RCC 7860 (cell line): ENCODE measurements at regions not wholly inside any gene's neighbourhood (a gene's known extent, or its start where the extent isn't known, plus 50 kb on each side); places are given as distances from the start of the nearest gene placed in this dataset.
"Not testable (repeated sequence)": the region's sequence is repeated elsewhere in the genome, so short reads cannot be mapped to it uniquely, and the experiment has no call there.

Source experiments
- DNase-seq: peaks from one replicate; pipeline ENCODE4 v3.0.0-alpha.2; 2015; ENCODE audit warnings: low spot score
- FAIRE-seq: peaks from 2 replicates; lab custom pipeline; 2012; peaks lifted over from hg19 to GRCh38; lab: Jason Lieb, UNC

DNA sequence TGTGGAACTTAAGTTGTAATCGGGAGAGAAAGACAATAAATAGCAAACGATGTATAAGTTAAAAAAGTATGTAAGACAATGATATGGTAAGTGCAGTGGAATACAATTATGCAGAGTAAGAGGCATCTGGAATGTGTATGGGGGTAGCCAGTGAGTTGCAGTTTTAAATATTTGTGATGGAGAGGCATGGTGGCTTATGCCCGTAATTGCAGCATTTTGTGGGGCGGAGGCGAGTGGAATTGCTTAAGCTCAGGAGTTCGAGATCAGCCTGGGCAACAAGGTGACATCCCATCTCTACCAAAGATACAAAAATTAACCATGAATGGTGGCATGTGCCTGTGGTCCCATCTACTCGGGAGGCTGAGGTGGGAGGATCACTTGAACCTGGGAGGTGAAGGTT, 52.5 kb upstream of the WDFY3 start:
- DNase-seq, result no peak
- FAIRE-seq, result no peak

DNA sequence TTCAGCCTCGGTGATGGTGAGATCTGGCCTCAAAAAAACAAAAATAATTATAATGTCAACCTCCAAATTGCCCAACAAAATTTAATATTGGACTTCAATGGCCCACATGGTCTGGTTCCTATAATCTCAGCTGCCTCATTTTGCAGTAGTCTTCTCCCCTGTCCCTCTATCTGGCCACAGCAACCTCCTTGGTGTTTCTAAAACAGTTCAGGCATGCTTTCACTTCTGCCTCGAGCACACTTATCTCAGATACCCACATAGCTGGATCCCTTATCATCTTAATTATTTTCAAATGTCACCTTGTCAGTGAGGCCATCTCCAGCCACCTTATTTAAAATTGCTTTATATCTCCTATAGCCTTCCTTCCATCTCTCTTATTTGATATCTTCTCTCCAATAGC, 52.9 kb upstream of the WDFY3 start:
- DNase-seq (no peak), FAIRE-seq (no peak)

DNA sequence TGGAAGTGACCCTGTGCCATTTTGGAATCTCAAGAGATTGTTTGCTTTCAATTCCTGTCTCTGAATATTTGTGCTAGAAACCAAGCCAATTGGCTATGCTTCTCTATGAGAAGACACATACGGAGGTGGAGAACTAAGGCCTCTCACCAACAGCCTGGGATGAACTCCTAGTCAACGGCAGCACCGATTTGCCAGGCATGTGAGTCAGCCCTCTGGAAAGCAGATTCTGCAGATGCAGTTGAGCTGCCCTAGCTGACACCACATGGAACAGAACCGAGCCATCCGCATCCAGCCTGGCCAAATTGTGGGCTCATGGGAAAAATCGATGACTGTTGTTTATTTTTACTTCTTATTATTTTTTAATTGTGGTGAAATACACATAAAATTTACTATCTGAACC, 58.2 kb upstream of the WDFY3 start:
- FAIRE-seq (no peak), DNase-seq (no peak)

DNA sequence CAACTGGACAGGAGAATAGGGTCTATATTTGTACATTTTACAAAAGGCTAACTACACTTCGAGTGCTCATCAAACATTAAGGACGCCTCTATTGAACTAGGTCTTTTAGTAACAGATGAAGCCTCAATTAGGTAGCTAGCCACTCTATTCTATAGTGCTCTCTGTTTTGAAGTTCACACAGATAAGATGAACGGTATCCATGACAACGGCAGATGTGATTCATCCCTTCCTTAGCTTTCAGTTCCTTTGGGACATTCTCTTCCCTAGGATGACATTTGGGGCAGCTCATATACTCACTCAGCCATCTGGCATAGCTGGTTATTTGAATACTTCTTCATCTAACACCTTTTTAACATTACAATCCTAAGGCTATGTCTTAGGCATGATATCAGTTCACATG, 62.4 kb upstream of the WDFY3 start:
- no peak for FAIRE-seq
- no peak for DNase-seq

DNA sequence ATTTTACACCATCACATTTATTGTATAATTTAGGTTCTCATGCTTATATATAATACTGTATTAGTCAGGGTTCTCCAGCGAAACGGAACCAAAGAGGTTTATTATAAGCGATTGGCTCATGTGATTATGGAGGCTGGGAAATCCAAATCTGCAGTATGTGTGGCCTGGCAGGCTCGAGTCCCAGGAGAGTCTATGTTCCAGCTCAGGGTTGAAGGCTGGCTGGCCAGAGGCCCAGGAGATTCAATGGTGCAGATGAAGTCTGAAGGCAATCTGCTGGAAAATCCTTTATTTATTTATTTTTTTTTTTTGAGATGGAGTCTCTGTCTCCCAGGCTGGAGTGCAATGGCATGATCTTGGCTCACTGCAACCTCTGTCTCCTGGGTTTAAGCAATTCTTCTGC, 63.0 kb upstream of the WDFY3 start:
- FAIRE-seq (no peak), DNase-seq (no peak)

DNA sequence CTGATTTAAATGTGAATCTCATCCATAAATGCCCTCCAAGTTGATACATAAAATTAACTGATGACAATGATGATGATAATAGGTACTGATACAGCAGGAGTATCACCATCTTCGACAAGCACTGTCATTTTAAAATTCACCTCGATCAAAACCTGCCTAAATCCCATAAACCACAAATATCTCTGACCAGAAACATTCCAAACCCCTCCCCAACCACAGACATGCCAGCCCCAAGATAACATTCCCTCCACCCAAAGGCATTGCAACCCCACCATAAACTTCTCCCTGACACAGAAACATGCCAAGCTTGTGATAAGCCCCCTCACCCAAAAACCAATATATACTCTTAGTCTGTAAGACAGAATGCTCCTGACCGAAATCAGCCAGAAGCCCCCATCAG, 63.7 kb upstream of the WDFY3 start:
- DNase-seq (no peak), FAIRE-seq (no peak)

DNA sequence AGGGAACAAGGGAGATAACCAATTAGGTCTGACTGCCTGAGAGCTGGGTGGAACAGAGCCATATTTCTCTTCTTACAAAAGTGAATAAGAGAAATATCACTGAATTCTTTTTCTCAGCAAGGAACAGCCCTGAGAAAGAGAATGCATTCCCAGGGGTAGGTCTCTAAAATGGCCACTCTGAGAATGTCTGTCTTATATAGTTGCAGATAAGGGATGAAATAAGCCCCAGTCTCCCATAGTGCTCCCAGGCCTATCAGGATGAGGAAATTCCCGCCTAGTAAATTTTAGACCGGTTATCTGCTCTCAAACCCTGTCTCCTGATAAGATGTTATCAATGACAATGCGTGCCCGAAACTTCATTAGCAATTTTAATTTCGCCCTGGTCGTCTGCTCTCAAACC, 67.3 kb upstream of the WDFY3 start:
- FAIRE-seq, result not testable (repeated sequence)

DNA sequence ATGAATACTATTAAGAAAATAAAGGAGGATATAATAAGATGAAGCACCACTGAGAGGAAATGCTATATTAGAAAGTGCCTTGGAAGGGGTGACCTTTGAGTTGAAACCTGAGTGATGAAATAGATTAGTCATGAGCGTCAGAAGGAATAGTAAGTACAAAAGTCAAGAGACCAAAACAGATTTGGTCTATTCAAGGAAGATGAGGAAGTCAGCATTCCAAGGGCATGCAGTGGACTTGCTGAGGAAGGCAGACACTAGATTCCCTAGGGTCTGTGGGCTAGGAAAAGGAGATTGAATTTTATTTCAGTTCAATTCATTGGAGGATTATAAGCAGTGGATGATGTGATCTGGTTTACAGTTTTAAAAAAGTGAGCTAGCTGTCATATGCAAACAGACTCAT, 73.0 kb upstream of the WDFY3 start:
- DNase-seq, result peak; percentile 52
- FAIRE-seq, result no peak

More for the DNA sequence above, 67.3 kb upstream of the WDFY3 start:
- not testable (repeated sequence) for DNase-seq

DNA sequence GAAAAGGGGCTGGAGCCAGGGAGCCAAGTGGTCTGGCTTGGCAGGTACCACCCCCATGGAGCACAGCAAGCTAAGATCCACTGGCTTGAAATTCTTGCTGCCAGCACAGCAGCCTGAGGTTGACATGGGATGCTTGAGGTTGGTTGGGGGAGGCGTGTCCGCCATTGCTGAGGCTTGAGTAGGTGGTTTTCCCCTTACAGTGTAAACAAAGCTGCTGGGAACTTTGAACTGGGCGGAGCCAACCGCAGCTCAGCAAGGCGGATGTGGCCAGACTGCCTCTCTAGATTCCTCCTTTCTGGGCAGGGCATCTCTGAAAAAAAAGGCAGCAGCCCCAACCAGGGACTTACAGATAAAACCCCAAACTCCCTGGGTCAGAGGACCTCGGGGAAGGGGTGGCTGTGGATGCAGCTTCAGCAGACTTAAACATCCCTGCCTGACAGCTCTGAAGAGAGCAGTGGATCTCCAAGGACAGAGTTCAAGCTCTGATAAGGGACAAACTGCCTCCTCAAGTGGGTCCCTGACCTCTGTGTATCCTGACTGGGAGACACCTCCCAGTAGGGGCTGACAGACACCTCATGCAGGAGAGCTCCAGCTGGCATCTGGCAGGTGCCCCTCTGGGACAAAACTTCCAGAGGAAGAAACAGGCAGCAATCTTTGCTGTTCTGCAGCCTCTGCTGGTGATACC, 77.5 kb upstream of the WDFY3 start:
- peak; percentile 68 for DNase-seq
- FAIRE-seq, result not testable (repeated sequence)

DNA sequence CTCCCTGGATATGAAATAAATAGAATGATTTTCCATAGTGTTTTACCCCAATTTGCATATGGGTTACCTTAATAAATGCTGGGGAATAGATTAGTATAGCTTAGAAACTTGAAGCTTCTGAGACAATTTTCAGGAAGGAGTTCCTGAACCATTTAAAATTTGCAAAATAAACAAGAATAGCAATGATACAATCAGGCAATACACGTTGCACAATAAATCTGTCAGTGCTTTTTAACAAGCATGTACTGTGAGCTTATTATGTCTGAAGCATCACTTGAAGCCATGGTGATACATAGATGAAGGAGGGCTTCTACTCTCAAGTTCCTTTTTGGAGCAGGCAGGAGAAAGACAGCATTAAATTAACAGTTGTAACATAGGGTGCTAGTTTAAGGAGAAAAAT, 84.2 kb upstream of the WDFY3 start:
- FAIRE-seq (no peak), DNase-seq (no peak)

DNA sequence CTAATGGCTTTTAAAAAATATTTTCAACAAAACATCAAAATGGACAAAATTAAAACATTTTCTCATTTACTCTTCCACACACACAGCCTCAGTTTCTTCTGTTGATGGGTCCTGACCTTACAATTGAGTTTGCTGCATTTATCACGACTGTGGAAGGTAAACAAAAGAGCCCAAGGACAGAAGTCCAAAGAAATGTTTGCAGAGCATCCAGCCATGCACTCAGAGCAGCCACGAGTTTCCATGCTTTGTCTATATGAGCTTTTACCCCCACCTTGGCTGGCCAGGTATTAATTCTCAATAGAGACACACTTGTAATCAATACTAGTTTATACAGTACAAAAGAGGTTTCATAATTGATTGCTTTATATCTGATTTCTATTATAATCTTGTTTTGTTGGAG, 85.0 kb upstream of the WDFY3 start:
- FAIRE-seq, result no peak
- no peak for DNase-seq

DNA sequence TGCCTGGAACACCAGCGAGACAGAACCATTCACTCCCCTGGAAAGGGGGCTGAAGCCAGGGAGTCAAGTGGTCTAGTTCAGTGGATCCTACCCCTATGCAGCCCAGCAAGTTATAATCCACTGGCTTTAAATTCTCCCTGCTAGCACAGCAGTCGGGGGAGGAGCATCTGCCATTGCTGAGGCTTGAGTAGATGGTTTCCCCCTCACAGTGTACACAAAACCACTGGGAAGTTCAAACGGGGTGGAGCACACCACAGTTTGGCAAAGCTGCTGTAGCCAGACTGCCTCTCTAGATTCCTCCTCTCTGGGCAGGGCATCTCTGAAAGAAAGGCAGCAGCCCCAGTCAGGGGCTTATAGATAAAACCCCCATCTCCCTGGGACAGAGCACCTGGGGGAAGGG, 88.4 kb upstream of the WDFY3 start:
- not testable (repeated sequence) for FAIRE-seq

DNA sequence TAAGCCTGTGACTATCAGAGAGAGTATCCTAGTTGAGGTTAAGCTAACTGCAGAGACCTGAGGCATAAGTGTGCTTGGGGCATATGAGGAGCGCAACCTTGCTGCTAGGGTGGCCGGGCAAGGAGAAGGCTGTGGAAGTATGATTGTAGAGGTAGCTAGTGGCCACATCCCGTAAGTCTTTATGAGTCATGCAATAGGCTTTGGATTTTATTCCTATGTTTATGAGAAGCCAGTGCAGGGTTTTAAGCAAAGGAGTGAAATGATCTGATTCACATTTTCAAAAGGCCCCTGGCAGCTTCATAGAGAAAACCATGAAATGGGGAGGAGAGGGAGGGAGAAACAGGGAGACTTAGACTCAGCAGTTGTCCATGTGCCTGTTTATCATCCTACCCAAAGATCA, 92.1 kb upstream of the WDFY3 start:
- DNase-seq (no peak), FAIRE-seq (no peak)

More for the DNA sequence above, 88.4 kb upstream of the WDFY3 start:
- not testable (repeated sequence) for DNase-seq

DNA sequence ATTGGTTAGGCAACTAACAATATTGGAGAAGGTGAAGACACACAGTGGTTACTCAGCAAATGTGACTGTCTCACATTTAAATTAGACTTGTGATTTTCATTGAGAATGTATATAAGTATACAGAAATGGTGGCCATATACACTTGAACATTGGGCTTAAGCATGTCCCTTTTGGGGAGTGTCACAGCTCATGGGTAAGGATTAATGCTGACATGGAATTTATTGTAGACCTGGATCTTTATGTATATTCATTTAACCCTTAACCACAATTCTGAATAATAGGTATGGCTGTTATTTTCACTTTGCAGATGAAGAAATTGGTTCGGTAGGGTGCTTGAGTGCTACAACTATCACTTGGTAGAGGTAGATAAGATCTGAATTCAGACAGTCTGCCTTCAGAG, 95.5 kb upstream of the WDFY3 start:
- FAIRE-seq, result no peak
- DNase-seq, result no peak

DNA sequence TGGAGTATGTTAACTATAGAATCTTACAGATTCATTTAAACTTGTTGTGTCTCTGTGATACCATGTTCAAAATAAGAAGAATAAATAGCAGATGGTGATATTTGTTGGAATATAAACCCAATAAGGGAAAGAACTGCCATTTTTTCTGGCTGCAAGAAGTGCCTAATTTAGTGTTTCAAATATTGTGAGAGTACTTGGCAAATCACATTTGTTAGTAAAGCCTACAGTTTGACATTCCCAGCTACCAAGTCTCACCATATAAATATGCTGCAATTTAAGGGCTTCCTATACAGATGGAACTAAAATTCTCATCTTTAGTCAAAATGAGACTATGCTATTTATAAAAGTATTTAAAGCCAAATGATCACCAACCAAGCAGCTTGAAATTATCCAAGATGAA, 96.0 kb upstream of the WDFY3 start:
- no peak for DNase-seq
- FAIRE-seq, result no peak

DNA sequence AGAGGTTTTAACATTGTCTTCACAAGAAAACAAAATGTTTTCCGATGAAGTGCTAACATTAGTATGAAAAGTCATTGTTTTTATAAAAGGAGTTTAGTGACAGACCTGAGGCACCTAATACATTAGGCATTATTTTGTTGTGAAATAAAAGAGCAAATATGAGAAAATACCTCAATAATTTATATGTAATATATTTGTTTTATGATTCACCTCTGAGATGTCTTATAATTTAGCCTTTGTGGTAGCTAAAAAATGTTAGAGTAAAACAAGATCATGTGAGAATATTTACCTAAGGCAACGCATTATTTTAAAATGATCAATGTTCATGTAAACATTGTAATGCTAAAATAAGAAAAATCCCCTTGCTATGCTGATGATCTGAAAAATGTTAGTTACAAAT, 100.9 kb upstream of the WDFY3 start:
- no peak for DNase-seq
- no peak for FAIRE-seq

DNA sequence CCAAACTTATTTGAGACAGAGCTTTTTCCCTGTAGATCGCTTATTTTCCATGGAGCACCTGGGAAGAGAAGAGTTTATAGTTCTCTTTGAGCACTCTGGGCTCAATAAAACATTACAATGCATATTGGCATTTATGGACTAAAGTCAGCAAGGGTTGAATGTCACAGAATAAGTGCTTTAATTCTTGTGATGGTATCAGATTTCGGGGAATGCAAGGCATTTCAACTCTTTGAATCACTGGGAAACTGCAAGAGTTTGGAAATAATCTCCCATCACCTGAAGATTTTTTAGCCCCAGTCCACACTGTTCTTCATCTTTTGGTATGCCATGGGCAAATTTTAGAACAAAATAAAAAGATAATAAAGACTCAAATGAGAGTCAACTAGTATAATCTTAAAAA, 111.5 kb upstream of the WDFY3 start:
- DNase-seq (no peak), FAIRE-seq (no peak)

DNA sequence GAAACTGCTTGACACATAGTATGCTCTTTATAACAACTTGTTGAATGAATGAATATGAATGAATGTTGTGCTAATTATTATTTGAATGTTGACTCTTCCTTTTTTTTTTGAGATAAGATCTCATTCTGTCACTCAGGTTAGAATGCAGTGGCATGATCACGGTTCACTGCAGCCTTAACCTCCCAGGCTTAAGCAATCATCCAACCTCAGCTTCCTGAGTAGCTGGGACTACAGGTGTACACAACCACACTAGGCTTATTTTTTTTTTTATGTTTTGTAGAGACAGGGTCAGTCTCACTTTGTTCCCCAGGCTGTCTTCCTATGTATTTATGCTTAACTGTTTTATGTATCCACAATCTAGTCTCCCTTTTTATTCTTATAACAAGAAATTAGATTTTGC, 114.7 kb upstream of the WDFY3 start:
- no peak for DNase-seq
- no peak for FAIRE-seq

DNA sequence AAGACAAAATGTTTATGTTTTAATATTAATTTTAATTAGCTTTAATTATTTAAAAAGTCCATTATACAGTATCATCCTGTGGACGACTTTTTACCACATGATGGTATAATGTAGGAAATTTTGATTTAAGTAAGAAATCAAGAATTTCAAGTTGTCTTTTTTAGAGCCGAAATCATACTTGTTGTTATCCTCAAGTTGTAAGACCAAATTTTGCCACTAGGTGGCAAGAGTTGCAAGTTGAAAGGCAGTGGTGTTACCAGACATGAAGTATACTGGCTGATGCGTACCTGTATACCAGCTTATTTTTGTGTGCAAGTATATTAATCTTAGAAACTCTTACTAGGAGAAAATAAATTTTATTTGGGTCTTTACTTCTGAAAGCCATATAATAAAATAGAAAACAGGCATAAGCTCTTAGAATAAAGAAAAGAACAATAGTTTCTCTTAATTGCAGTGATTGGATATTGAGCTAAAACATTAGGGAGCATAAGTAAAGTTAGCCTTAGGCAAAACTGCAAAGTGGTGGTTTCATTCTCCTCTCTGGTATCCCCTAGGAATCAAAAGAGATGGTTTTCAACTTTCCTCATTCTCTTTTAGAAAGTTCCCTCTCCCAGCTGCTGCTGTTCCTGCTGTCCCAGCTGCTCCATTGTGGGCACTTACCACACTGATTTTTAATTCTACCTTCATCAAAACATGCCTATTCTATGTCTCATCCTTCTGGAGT, 118.0 kb upstream of the WDFY3 start:
- DNase-seq (no peak), FAIRE-seq (peak; percentile 76)

DNA sequence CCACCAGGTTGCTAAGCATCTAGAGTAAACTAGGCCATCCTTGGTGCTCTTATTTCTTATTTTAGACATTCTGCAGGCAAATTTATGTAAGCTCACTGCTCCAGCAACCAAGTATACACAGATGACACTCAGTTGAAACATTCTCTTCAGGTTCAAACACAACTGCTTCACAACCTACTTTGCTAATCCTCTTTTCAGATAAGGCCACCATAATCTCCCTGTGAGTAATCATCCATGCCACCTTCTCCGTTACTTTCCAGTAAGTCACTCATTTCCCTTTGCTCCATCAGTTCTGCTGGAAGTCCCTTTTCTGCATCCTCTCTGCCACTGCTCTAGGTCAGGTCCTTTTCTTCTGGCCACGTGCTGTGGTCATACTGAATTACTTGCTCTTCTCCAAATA, 120.2 kb upstream of the WDFY3 start:
- FAIRE-seq (no peak), DNase-seq (no peak)

DNA sequence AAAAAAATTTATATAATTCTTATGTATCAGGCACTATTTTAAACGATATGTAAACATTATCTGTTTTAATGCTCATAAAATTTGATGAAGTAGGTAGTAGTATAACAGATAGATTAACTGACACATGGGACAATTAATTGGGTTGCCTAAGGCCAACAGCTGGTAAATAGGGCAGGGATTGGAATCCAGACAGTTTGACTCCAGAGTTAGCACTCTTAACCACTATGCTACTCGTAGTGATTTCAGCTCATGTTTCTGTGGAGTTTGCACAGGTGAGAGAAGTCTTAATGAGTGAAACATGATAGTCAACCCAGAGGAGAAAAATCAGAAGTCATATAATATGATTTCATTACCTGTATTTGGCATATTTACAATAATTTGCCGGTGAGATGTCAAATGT, 126.0 kb upstream of the WDFY3 start:
- FAIRE-seq (no peak), DNase-seq (no peak)

DNA sequence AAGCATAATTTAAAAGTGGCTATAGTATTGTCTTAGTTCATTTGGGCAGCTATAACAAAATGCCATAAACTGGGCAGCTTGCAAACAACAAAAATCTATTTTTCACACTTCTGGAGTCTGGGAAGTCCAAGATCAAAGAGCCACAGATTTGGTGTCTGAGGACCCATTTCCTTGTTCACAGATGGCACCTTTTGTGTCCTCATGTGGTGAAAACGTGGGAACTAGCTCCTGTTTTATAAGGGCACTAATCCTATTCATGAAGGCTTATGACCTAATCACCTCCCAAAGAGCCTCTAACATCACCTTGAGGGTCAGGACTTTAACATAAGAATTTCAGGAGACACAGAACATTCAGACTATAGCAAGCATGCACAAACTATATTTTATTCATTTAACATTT, 126.5 kb upstream of the WDFY3 start:
- DNase-seq, result no peak
- FAIRE-seq, result no peak

DNA sequence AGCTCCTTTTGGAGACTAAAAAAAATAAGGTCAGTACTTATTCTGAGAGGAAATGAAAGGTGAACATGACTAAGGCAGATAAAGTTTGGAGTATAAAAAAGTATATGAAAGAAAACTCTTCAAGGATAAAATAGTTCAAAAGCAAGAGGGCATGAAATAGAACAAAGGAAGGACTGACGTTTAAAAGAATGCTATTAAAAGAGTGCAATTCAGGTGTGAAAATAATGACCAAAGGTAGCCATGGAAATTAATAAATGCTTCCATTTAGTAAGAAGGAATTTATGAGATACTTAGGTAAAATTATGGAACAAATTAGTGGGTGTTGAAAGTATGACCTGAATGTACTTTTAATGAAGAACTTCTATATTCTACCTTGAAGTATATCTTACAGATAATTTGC, 128.2 kb upstream of the WDFY3 start:
- no peak for FAIRE-seq

More for the DNA sequence above, 128.2 kb upstream of the WDFY3 start:
- no peak for DNase-seq
